ENCODE measurements at regions not wholly inside any gene's neighbourhood (a gene's known extent, or its start where the extent isn't known, plus 50 kb on each side); places are given as distances from the start of the nearest gene placed in this dataset.

GRCh38 chr2:71824436-71824835 is 323.2 kb downstream of the CYP26B1 start:
- no peak for TF ChIP-seq RFX5 (IDR thresholded peaks at IDR 0.05; ENCODE audit: low read depth, low read length)
- TF ChIP-seq ZNF274 (IDR thresholded peaks at IDR 0.05; ENCODE audit: insufficient read depth, insufficient read length) = no peak
- no peak for TF ChIP-seq CHD2 (IDR thresholded peaks at IDR 0.05; ENCODE audit: borderline replicate concordance, low read depth, low read length)
- TF ChIP-seq SIX5 (IDR thresholded peaks at IDR 0.05; ENCODE audit: low read depth, low read length, severe bottlenecking) = no peak
- TF ChIP-seq, protein P1, sequence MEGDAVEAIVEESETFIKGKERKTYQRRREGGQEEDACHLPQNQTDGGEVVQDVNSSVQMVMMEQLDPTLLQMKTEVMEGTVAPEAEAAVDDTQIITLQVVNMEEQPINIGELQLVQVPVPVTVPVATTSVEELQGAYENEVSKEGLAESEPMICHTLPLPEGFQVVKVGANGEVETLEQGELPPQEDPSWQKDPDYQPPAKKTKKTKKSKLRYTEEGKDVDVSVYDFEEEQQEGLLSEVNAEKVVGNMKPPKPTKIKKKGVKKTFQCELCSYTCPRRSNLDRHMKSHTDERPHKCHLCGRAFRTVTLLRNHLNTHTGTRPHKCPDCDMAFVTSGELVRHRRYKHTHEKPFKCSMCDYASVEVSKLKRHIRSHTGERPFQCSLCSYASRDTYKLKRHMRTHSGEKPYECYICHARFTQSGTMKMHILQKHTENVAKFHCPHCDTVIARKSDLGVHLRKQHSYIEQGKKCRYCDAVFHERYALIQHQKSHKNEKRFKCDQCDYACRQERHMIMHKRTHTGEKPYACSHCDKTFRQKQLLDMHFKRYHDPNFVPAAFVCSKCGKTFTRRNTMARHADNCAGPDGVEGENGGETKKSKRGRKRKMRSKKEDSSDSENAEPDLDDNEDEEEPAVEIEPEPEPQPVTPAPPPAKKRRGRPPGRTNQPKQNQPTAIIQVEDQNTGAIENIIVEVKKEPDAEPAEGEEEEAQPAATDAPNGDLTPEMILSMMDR (IDR thresholded peaks at IDR 0.05 in 2 of 3, conservative IDR thresholded peaks at IDR 0.05 in 1 of 3; ENCODE audit: control insufficient read depth in 2 of 3, extremely low read depth in 1 of 3, insufficient read depth in 1 of 3, low read depth in 3 of 3, low read length in 3 of 3) = no peak
- TF ChIP-seq POLR2A (IDR thresholded peaks at IDR 0.05; ENCODE audit: low read depth, low read length) = no peak
- TF ChIP-seq, protein P2, sequence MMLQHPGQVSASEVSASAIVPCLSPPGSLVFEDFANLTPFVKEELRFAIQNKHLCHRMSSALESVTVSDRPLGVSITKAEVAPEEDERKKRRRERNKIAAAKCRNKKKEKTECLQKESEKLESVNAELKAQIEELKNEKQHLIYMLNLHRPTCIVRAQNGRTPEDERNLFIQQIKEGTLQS (IDR thresholded peaks at IDR 0.05; ENCODE audit: borderline replicate concordance, extremely low read depth, low read depth, low read length) = no peak

All from GM12878 (cell line).